ENCODE measurements at regions not wholly inside any gene's neighbourhood (a gene's known extent, or its start where the extent isn't known, plus 50 kb on each side); places are given as distances from the start of the nearest gene placed in this dataset.

- no peaks in the 10 kb centered on the region for H3K9me3 ChIP-seq (ENCODE audit: control insufficient read depth, low read length)
- no peak overlapping the region for H3K9ac ChIP-seq (ENCODE audit: low read length)
- H3K27me3 ChIP-seq (ENCODE audit: control insufficient read depth, insufficient read depth, low read length) = no peaks in the 10 kb centered on the region
- H3K36me3 ChIP-seq (ENCODE audit: control insufficient read depth, insufficient read depth, low read length) = no peaks in the 10 kb centered on the region
- no peaks in the 10 kb centered on the region for H3K4me1 ChIP-seq (ENCODE audit: control insufficient read depth, insufficient read depth, low read length)
- no peak overlapping the region for H3K4me3 ChIP-seq (ENCODE audit: low read length)
Measured at GRCh38 chr4:41377196-41377595, 120.5 kb downstream of the UCHL1 start.

DNA sequence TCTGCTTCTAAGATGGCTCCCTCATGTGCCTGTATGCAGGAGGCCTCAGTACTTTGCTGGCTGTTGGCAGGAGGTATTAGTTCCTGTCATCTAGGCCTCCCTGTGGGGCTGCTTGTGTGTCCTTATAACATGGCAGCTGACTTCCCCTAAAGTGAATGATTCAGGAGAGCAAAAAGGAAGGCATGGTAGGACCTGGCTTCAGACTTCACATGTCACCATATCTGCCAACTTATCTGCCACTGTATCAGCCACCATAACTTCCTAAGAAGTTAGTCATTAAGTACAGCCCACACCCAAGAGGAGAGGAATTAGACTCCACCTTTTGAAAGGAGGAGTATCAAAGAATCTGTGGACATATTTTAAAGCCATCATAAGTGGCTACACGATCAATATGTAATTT lies 122.5 kb downstream of the UCHL1 start:
- Histone ChIP-seq H3K4me3 (ENCODE audit: low read length) (no peak overlapping the region), H3K9ac (ENCODE audit: low read length) (no peak overlapping the region), H3K36me3 (ENCODE audit: control insufficient read depth, insufficient read depth, low read length) (no peaks in the 10 kb centered on the region), H3K9me3 (ENCODE audit: control insufficient read depth, low read length) (no peaks in the 10 kb centered on the region), H3K27me3 (ENCODE audit: control insufficient read depth, insufficient read depth, low read length) (no peaks in the 10 kb centered on the region), H3K4me1 (ENCODE audit: control insufficient read depth, insufficient read depth, low read length) (no peaks in the 10 kb centered on the region)

- Histone ChIP-seq H3K36me3 (ENCODE audit: control insufficient read depth, insufficient read depth, low read length) (no peaks in the 10 kb centered on the region), H3K4me3 (ENCODE audit: low read length) (no peak overlapping the region), H3K4me1 (ENCODE audit: control insufficient read depth, insufficient read depth, low read length) (no peaks in the 10 kb centered on the region), H3K9me3 (ENCODE audit: control insufficient read depth, low read length) (no peaks in the 10 kb centered on the region), H3K9ac (ENCODE audit: low read length) (no peak overlapping the region), H3K27me3 (ENCODE audit: control insufficient read depth, insufficient read depth, low read length) (no peaks in the 10 kb centered on the region)
Measured at GRCh38 chr4:41380511-41381157, 123.9 kb downstream of the UCHL1 start.

GRCh38 chr4:41381384-41381783 lies 124.7 kb downstream of the UCHL1 start:
- Histone ChIP-seq H3K9ac (ENCODE audit: low read length) (no peak overlapping the region), H3K9me3 (ENCODE audit: control insufficient read depth, low read length) (no peaks in the 10 kb centered on the region), H3K27me3 (ENCODE audit: control insufficient read depth, insufficient read depth, low read length) (no peaks in the 10 kb centered on the region), H3K4me3 (ENCODE audit: low read length) (no peak overlapping the region), H3K4me1 (ENCODE audit: control insufficient read depth, insufficient read depth, low read length) (no peaks in the 10 kb centered on the region), H3K36me3 (ENCODE audit: control insufficient read depth, insufficient read depth, low read length) (no peaks in the 10 kb centered on the region)

DNA sequence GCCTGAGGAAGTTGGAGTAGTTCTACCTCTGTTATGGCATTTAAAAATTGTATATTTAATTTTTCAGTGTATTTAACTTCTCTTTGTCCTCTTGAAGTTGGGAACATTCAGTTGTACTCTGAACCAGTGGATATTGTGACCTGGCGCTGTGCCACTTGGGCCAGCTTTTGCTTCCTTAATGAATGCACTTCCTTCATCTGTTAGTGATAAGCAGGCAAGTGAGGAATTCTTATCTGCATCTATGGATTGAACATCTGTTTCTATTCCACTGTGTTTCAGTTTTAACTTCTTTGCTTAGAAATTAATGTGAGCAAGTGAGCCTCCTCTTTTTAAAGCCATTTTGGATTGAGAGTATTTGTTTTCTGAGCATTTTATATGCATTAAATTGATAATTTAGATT lies 128.3 kb downstream of the UCHL1 start:
- Histone ChIP-seq H3K9me3 (ENCODE audit: control insufficient read depth, low read length) (no peaks in the 10 kb centered on the region), H3K36me3 (ENCODE audit: control insufficient read depth, insufficient read depth, low read length) (no peaks in the 10 kb centered on the region), H3K9ac (ENCODE audit: low read length) (no peak overlapping the region), H3K4me1 (ENCODE audit: control insufficient read depth, insufficient read depth, low read length) (no peaks in the 10 kb centered on the region), H3K4me3 (ENCODE audit: low read length) (no peak overlapping the region), H3K27me3 (ENCODE audit: control insufficient read depth, insufficient read depth, low read length) (no peaks in the 10 kb centered on the region)

DNA sequence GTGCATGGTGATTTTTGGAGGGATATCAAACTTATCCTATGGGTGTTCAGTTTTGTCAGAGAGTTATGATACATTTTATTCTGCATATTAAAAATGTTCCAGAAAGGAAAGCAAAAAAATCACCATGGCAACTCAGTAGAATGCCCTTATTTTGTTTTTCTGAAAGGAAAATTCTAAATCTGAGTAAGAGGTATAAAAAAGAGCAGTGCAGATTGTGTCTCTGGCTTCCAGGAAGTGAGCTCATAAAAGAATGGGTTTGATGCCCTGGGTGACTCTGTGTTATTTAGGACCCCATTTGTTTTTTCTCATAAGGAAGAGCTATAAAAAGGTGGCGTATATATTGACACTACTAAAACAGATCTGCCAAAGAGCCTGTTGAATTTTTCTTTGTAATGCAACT lies 128.8 kb downstream of the UCHL1 start:
- Histone ChIP-seq H3K36me3 (ENCODE audit: control insufficient read depth, insufficient read depth, low read length) (no peaks in the 10 kb centered on the region), H3K9ac (ENCODE audit: low read length) (no peak overlapping the region), H3K4me3 (ENCODE audit: low read length) (no peak overlapping the region), H3K9me3 (ENCODE audit: control insufficient read depth, low read length) (no peaks in the 10 kb centered on the region), H3K4me1 (ENCODE audit: control insufficient read depth, insufficient read depth, low read length) (no peaks in the 10 kb centered on the region), H3K27me3 (ENCODE audit: control insufficient read depth, insufficient read depth, low read length) (no peaks in the 10 kb centered on the region)

GRCh38 chr4:41388080-41388479 lies 131.4 kb downstream of the UCHL1 start:
- H3K4me1 ChIP-seq (ENCODE audit: control insufficient read depth, insufficient read depth, low read length) = no peaks in the 10 kb centered on the region
- no peaks in the 10 kb centered on the region for H3K27me3 ChIP-seq (ENCODE audit: control insufficient read depth, insufficient read depth, low read length)
- no peak overlapping the region for H3K4me3 ChIP-seq (ENCODE audit: low read length)
- H3K36me3 ChIP-seq (ENCODE audit: control insufficient read depth, insufficient read depth, low read length) = no peaks in the 10 kb centered on the region
- H3K9me3 ChIP-seq (ENCODE audit: control insufficient read depth, low read length) = no peaks in the 10 kb centered on the region
- no peak overlapping the region for H3K9ac ChIP-seq (ENCODE audit: low read length)

DNA sequence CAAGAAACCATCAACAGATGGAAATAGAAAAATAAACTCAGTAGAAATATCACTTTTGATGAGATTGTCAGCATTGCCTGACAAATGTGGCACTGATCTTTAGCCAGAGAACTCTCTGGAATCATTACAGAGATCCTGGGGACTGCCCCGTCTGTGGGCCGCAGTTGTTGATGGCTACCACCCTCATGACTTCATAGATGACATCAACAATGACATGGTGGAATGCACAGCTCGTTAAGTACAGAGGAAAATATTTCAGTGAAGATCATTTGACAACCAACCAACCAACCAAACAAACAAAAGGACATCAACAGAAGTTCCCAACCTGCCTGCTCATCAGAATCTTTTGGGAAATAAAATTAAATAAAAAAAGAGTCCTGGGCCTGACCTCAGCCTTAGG lies 132.6 kb downstream of the UCHL1 start:
- no peaks in the 10 kb centered on the region for H3K9me3 ChIP-seq (ENCODE audit: control insufficient read depth, low read length)
- no peaks in the 10 kb centered on the region for H3K27me3 ChIP-seq (ENCODE audit: control insufficient read depth, insufficient read depth, low read length)
- no peak overlapping the region for H3K9ac ChIP-seq (ENCODE audit: low read length)
- H3K4me3 ChIP-seq (ENCODE audit: low read length) = no peak overlapping the region
- no peaks in the 10 kb centered on the region for H3K36me3 ChIP-seq (ENCODE audit: control insufficient read depth, insufficient read depth, low read length)
- H3K4me1 ChIP-seq (ENCODE audit: control insufficient read depth, insufficient read depth, low read length) = no peaks in the 10 kb centered on the region

- no peaks in the 10 kb centered on the region for H3K27me3 ChIP-seq (ENCODE audit: control insufficient read depth, insufficient read depth, low read length)
- H3K4me1 ChIP-seq (ENCODE audit: control insufficient read depth, insufficient read depth, low read length) = no peaks in the 10 kb centered on the region
- H3K36me3 ChIP-seq (ENCODE audit: control insufficient read depth, insufficient read depth, low read length) = no peaks in the 10 kb centered on the region
- H3K9ac ChIP-seq (ENCODE audit: low read length) = no peak overlapping the region
- no peaks in the 10 kb centered on the region for H3K9me3 ChIP-seq (ENCODE audit: control insufficient read depth, low read length)
- no peak overlapping the region for H3K4me3 ChIP-seq (ENCODE audit: low read length)
Measured at GRCh38 chr4:41390661-41391060, 133.9 kb downstream of the UCHL1 start.

DNA sequence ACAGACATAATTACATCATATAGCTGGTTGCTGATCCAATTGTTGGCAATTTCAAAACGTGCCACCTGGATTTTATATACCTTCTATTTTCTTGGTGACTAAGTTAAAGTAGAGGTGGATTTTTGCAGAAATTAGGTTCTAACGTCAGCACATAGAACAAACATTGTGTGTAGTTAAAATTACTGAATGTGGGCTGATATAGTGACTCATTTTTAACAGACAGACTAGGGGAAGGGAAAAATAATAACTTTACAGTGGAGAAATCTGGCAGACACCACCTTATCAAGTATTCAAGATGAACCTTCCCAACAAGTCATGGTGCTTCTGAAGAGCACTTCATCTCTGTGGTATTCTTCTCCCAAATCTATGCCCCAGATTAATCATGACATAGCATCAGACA lies 134.5 kb downstream of the UCHL1 start:
- Histone ChIP-seq H3K36me3 (ENCODE audit: control insufficient read depth, insufficient read depth, low read length) (no peaks in the 10 kb centered on the region), H3K9ac (ENCODE audit: low read length) (no peak overlapping the region), H3K9me3 (ENCODE audit: control insufficient read depth, low read length) (no peaks in the 10 kb centered on the region), H3K27me3 (ENCODE audit: control insufficient read depth, insufficient read depth, low read length) (no peaks in the 10 kb centered on the region), H3K4me1 (ENCODE audit: control insufficient read depth, insufficient read depth, low read length) (no peaks in the 10 kb centered on the region), H3K4me3 (ENCODE audit: low read length) (no peak overlapping the region)

DNA sequence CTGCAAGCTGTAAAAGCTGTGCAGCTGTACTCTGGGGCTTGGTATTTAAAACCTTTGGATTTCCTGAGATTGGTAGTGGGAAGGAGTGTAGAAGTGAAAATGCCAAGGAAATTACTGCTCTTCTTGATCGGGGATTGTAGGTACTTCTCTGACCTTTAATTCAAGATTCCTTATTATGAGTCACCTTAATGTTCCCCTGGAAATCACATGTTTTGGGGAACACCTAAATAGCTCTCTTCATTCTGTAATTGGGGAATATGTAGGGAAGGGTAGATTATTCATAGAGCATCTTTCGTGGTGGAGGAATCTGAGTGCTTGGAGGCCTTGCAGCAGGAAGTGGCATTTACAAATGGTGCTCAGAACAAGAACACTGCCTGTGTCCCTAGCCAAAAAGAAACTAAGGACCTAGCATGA lies 137.8 kb downstream of the UCHL1 start:
- H3K9me3 ChIP-seq (ENCODE audit: control insufficient read depth, low read length) = no peaks in the 10 kb centered on the region
- H3K36me3 ChIP-seq (ENCODE audit: control insufficient read depth, insufficient read depth, low read length) = no peaks in the 10 kb centered on the region
- no peaks in the 10 kb centered on the region for H3K27me3 ChIP-seq (ENCODE audit: control insufficient read depth, insufficient read depth, low read length)
- H3K9ac ChIP-seq (ENCODE audit: low read length) = no peak overlapping the region
- no peak overlapping the region for H3K4me3 ChIP-seq (ENCODE audit: low read length)
- H3K4me1 ChIP-seq (ENCODE audit: control insufficient read depth, insufficient read depth, low read length) = no peaks in the 10 kb centered on the region

- Histone ChIP-seq H3K9ac (ENCODE audit: low read length) (no peak overlapping the region), H3K4me3 (ENCODE audit: low read length) (no peak overlapping the region), H3K27me3 (ENCODE audit: control insufficient read depth, insufficient read depth, low read length) (no peaks in the 10 kb centered on the region), H3K4me1 (ENCODE audit: control insufficient read depth, insufficient read depth, low read length) (no peaks in the 10 kb centered on the region), H3K9me3 (ENCODE audit: control insufficient read depth, low read length) (no peaks in the 10 kb centered on the region), H3K36me3 (ENCODE audit: control insufficient read depth, insufficient read depth, low read length) (no peaks in the 10 kb centered on the region)
Measured at GRCh38 chr4:41396214-41396613, 139.5 kb downstream of the UCHL1 start.

- H3K36me3 ChIP-seq (ENCODE audit: control insufficient read depth, insufficient read depth, low read length) = no peaks in the 10 kb centered on the region
- no peaks in the 10 kb centered on the region for H3K9me3 ChIP-seq (ENCODE audit: control insufficient read depth, low read length)
- no peaks in the 10 kb centered on the region for H3K4me1 ChIP-seq (ENCODE audit: control insufficient read depth, insufficient read depth, low read length)
- no peaks in the 10 kb centered on the region for H3K27me3 ChIP-seq (ENCODE audit: control insufficient read depth, insufficient read depth, low read length)
- H3K9ac ChIP-seq (ENCODE audit: low read length) = no peak overlapping the region
- no peak overlapping the region for H3K4me3 ChIP-seq (ENCODE audit: low read length)
Measured at GRCh38 chr4:41396869-41397268, 140.1 kb downstream of the UCHL1 start.

Data from mucosa of stomach (tissue), 1 donor.